HEK293 (cell line): ENCODE measurements at regions not wholly inside any gene's neighbourhood (a gene's known extent, or its start where the extent isn't known, plus 50 kb on each side); places are given as distances from the start of the nearest gene placed in this dataset.

Experiments
- REPIN1 ChIP-seq: fragments of 450-650 bp; formaldehyde crosslinking; IDR thresholded peaks from 2 replicates; pipeline ENCODE4 v1.5.1; 2017; ENCODE audit warnings: missing biosample characterization, missing genetic modification characterization, low read depth
- ZNF121 ChIP-seq: fragments of 450-650 bp; formaldehyde crosslinking; IDR thresholded peaks from 2 replicates; pipeline ENCODE4 v1.5.1; 2016; ENCODE audit warnings: missing biosample characterization, missing genetic modification characterization
- ZNF202 ChIP-seq: fragments of 450-650 bp; formaldehyde crosslinking; IDR thresholded peaks from 2 replicates; pipeline ENCODE4 v1.5.1; 2016; ENCODE audit warnings: missing biosample characterization, missing genetic modification characterization, borderline replicate concordance
- ZNF292 ChIP-seq: fragments of 450-650 bp; formaldehyde crosslinking; IDR thresholded peaks from 2 replicates; pipeline ENCODE4 v1.5.1; 2016; ENCODE audit warnings: low read depth, missing biosample characterization, missing genetic modification characterization, borderline replicate concordance
- ZNF341 ChIP-seq: fragments of 450-650 bp; formaldehyde crosslinking; IDR thresholded peaks from 2 replicates; pipeline ENCODE4; 2016; ENCODE audit warnings: low read depth, missing biosample characterization, missing genetic modification characterization
- ZNF830 ChIP-seq: fragments of 450-650 bp; IDR thresholded peaks from 2 replicates; pipeline ENCODE4 v1.5.0; 2018; ENCODE audit warnings: missing biosample characterization, missing genetic modification characterization, low read depth, mild to moderate bottlenecking, moderate library complexity
- TF ChIP-seq, protein P1 (sequence below): fragments of 450-650 bp; formaldehyde crosslinking; IDR thresholded peaks from 2 replicates; pipeline ENCODE4 v1.5.1; 2016; ENCODE audit warnings: missing biosample characterization, missing genetic modification characterization
- TF ChIP-seq, protein P2 (sequence below): fragments of 450-650 bp; formaldehyde crosslinking; IDR thresholded peaks from 2 replicates; pipeline ENCODE4 v1.5.1; 2016; ENCODE audit warnings: missing biosample characterization, missing genetic modification characterization, borderline replicate concordance
- TF ChIP-seq, protein P3 (sequence below): fragments of 450-650 bp; formaldehyde crosslinking; IDR thresholded peaks from 2 replicates; pipeline ENCODE4 v1.5.1; 2016; ENCODE audit warnings: missing biosample characterization, missing genetic modification characterization

DNA sequence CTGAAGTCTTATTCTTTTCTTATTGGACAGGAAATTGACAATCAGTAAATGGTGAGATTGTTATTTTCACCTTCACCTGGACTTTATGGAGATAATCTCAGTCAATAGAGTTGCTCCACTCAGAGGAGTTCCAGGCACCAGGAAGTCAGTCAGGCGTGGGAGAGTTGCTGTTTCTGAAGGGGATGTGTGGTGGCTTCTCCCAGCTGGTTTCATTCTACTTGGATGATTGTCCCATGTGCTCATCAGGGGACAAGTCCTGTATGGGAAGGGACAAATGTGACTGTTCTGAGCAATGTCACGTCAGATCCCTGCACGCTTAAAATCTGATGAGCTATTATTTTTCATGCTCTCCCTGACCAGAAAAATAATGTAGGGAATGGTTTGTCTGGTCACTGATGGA is 222.5 kb upstream of the PITRM1 start:
- TF ChIP-seq ZNF341 (no peak), ZNF121 (tag by site-specific recombination) (no peak), ZNF292 (tag by site-specific recombination) (no peak), REPIN1 (tag by site-specific recombination) (no peak), ZNF830 (tag by site-specific recombination) (no peak), ZNF202 (tag by site-specific recombination) (no peak)
- TF ChIP-seq, protein P1, sequence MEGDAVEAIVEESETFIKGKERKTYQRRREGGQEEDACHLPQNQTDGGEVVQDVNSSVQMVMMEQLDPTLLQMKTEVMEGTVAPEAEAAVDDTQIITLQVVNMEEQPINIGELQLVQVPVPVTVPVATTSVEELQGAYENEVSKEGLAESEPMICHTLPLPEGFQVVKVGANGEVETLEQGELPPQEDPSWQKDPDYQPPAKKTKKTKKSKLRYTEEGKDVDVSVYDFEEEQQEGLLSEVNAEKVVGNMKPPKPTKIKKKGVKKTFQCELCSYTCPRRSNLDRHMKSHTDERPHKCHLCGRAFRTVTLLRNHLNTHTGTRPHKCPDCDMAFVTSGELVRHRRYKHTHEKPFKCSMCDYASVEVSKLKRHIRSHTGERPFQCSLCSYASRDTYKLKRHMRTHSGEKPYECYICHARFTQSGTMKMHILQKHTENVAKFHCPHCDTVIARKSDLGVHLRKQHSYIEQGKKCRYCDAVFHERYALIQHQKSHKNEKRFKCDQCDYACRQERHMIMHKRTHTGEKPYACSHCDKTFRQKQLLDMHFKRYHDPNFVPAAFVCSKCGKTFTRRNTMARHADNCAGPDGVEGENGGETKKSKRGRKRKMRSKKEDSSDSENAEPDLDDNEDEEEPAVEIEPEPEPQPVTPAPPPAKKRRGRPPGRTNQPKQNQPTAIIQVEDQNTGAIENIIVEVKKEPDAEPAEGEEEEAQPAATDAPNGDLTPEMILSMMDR, result no peak
- TF ChIP-seq, protein P2, sequence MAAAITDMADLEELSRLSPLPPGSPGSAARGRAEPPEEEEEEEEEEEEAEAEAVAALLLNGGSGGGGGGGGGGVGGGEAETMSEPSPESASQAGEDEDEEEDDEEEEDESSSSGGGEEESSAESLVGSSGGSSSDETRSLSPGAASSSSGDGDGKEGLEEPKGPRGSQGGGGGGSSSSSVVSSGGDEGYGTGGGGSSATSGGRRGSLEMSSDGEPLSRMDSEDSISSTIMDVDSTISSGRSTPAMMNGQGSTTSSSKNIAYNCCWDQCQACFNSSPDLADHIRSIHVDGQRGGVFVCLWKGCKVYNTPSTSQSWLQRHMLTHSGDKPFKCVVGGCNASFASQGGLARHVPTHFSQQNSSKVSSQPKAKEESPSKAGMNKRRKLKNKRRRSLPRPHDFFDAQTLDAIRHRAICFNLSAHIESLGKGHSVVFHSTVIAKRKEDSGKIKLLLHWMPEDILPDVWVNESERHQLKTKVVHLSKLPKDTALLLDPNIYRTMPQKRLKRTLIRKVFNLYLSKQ, result no peak
- TF ChIP-seq, protein P3, sequence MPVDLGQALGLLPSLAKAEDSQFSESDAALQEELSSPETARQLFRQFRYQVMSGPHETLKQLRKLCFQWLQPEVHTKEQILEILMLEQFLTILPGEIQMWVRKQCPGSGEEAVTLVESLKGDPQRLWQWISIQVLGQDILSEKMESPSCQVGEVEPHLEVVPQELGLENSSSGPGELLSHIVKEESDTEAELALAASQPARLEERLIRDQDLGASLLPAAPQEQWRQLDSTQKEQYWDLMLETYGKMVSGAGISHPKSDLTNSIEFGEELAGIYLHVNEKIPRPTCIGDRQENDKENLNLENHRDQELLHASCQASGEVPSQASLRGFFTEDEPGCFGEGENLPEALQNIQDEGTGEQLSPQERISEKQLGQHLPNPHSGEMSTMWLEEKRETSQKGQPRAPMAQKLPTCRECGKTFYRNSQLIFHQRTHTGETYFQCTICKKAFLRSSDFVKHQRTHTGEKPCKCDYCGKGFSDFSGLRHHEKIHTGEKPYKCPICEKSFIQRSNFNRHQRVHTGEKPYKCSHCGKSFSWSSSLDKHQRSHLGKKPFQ (tag by site-specific recombination), result no peak
